ENCODE measurements at regions not wholly inside any gene's neighbourhood (a gene's known extent, or its start where the extent isn't known, plus 50 kb on each side); places are given as distances from the start of the nearest gene placed in this dataset.

GRCh38 chr1:5724847-5725246 lies 267.4 kb downstream of the NPHP4 start:
- no peak overlapping the region for H3K4me3 ChIP-seq (ENCODE audit: low read depth, low read length)
- no peak for DNase-seq (ENCODE audit: low read depth)

GRCh38 chr1:5722635-5723164 lies 269.5 kb downstream of the NPHP4 start:
- H3K4me3 ChIP-seq (ENCODE audit: low read depth, low read length): no peak overlapping the region
- DNase-seq (ENCODE audit: low read depth): no peak

GRCh38 chr1:5721634-5722215 lies 270.5 kb downstream of the NPHP4 start:
- no peak overlapping the region for H3K4me3 ChIP-seq (ENCODE audit: low read depth, low read length)
- DNase-seq (ENCODE audit: low read depth): no peak

GRCh38 chr1:5720936-5721335 lies 271.3 kb downstream of the NPHP4 start:
- no peak for DNase-seq (ENCODE audit: low read depth)
- no peak overlapping the region for H3K4me3 ChIP-seq (ENCODE audit: low read depth, low read length)

- no peak for DNase-seq (ENCODE audit: low read depth)
- H3K4me3 ChIP-seq (ENCODE audit: low read depth, low read length): no peak overlapping the region
These were observed 271.7 kb downstream of the NPHP4 start for GRCh38 chr1:5720484-5720883.

GRCh38 chr1:5720045-5720444 lies 272.2 kb downstream of the NPHP4 start:
- DNase-seq (ENCODE audit: low read depth): no peak
- H3K4me3 ChIP-seq (ENCODE audit: low read depth, low read length): no peak overlapping the region

- H3K4me3 ChIP-seq (ENCODE audit: low read depth, low read length): no peak overlapping the region
These were observed 273.2 kb downstream of the NPHP4 start for GRCh38 chr1:5718831-5719632.

GRCh38 chr1:5717031-5717682 lies 275.1 kb downstream of the NPHP4 start:
- no peak for DNase-seq (ENCODE audit: low read depth)
- H3K4me3 ChIP-seq (ENCODE audit: low read depth, low read length): no peak overlapping the region

More at GRCh38 chr1:5718831-5719632, 273.2 kb downstream of the NPHP4 start:
- DNase-seq (ENCODE audit: low read depth): no peak

GRCh38 chr1:5716126-5716525 lies 276.1 kb downstream of the NPHP4 start:
- DNase-seq (ENCODE audit: low read depth): no peak
- H3K4me3 ChIP-seq (ENCODE audit: low read depth, low read length): no peak overlapping the region

- DNase-seq (ENCODE audit: low read depth): no peak
- no peak overlapping the region for H3K4me3 ChIP-seq (ENCODE audit: low read depth, low read length)
These were observed 278.9 kb downstream of the NPHP4 start for GRCh38 chr1:5713101-5714010.

- H3K4me3 ChIP-seq (ENCODE audit: low read depth, low read length): no peak overlapping the region
- DNase-seq (ENCODE audit: low read depth): no peak
These were observed 280.1 kb downstream of the NPHP4 start for GRCh38 chr1:5711956-5712645.

GRCh38 chr1:5711079-5711478 lies 281.1 kb downstream of the NPHP4 start:
- H3K4me3 ChIP-seq (ENCODE audit: low read depth, low read length): no peak overlapping the region
- DNase-seq (ENCODE audit: low read depth): no peak

- no peak overlapping the region for H3K4me3 ChIP-seq (ENCODE audit: low read depth, low read length)
- DNase-seq (ENCODE audit: low read depth): no peak
These were observed 282.2 kb downstream of the NPHP4 start for GRCh38 chr1:5709976-5710375.

GRCh38 chr1:5709461-5709975 lies 282.7 kb downstream of the NPHP4 start:
- H3K4me3 ChIP-seq (ENCODE audit: low read depth, low read length): no peak overlapping the region
- DNase-seq (ENCODE audit: low read depth): no peak

- no peak overlapping the region for H3K4me3 ChIP-seq (ENCODE audit: low read depth, low read length)
- DNase-seq (ENCODE audit: low read depth): no peak
These were observed 283.6 kb downstream of the NPHP4 start for GRCh38 chr1:5708346-5709245.

GRCh38 chr1:5707566-5708345 lies 284.5 kb downstream of the NPHP4 start:
- no peak overlapping the region for H3K4me3 ChIP-seq (ENCODE audit: low read depth, low read length)
- DNase-seq (ENCODE audit: low read depth): no peak

GRCh38 chr1:5706239-5706638 lies 286.0 kb downstream of the NPHP4 start:
- no peak for DNase-seq (ENCODE audit: low read depth)
- H3K4me3 ChIP-seq (ENCODE audit: low read depth, low read length): no peak overlapping the region
